HG02678 (cell line): ENCODE measurements at regions not wholly inside any gene's neighbourhood (a gene's known extent, or its start where the extent isn't known, plus 50 kb on each side); places are given as distances from the start of the nearest gene placed in this dataset.

Experiments used
- ATAC-seq: cut with Tn5 transposase; IDR thresholded peaks from one replicate; pipeline ENCODE4 v1.9.1; 2021; ENCODE audit warnings: mild to moderate bottlenecking, moderate library complexity; ENCODE audit not compliant: unreplicated experiment

- no peak for ATAC-seq
These were observed 834.5 kb downstream of the FAM181B start for GRCh38 chr11:81899156-81899555.

GRCh38 chr11:81897639-81898038 lies 836.0 kb downstream of the FAM181B start:
- no peak for ATAC-seq

- ATAC-seq = no peak
These were observed 838.4 kb downstream of the FAM181B start for GRCh38 chr11:81895258-81895657.

- ATAC-seq = no peak
These were observed 840.7 kb downstream of the FAM181B start for GRCh38 chr11:81892770-81893635.

- ATAC-seq = no peak
These were observed 845.3 kb downstream of the FAM181B start for GRCh38 chr11:81888391-81888790.

- ATAC-seq = no peak
These were observed 846.0 kb downstream of the FAM181B start for GRCh38 chr11:81887671-81888070.

- no peak for ATAC-seq
These were observed 847.1 kb downstream of the FAM181B start for GRCh38 chr11:81886406-81887075.

GRCh38 chr11:81874635-81875034 lies 859.0 kb downstream of the FAM181B start:
- ATAC-seq = peak; percentile 63

- ATAC-seq = no peak
These were observed 862.8 kb downstream of the FAM181B start for GRCh38 chr11:81870815-81871214.

GRCh38 chr11:81870066-81870412 lies 863.6 kb downstream of the FAM181B start:
- peak; percentile 48 for ATAC-seq

- peak; percentile 87 for ATAC-seq
These were observed 864.2 kb downstream of the FAM181B start for GRCh38 chr11:81869351-81870065.

- no peak for ATAC-seq
These were observed 866.8 kb downstream of the FAM181B start for GRCh38 chr11:81866896-81867295.

- no peak for ATAC-seq
These were observed 876.3 kb downstream of the FAM181B start for GRCh38 chr11:81857386-81857785.

GRCh38 chr11:81853791-81854190 lies 879.9 kb downstream of the FAM181B start:
- no peak for ATAC-seq

- ATAC-seq = no peak
These were observed 880.8 kb downstream of the FAM181B start for GRCh38 chr11:81852896-81853295.

- no peak for ATAC-seq
These were observed 893.3 kb downstream of the FAM181B start for GRCh38 chr11:81840380-81840779.

GRCh38 chr11:81839976-81840375 lies 893.7 kb downstream of the FAM181B start:
- ATAC-seq = no peak

GRCh38 chr11:81839016-81839415 lies 894.6 kb downstream of the FAM181B start:
- ATAC-seq = no peak

GRCh38 chr11:81829976-81830375 lies 903.7 kb downstream of the FAM181B start:
- ATAC-seq = no peak

- no peak for ATAC-seq
These were observed 908.3 kb downstream of the FAM181B start for GRCh38 chr11:81825346-81825745.

GRCh38 chr11:81819462-81819861 lies 914.2 kb downstream of the FAM181B start:
- no peak for ATAC-seq

- no peak for ATAC-seq
These were observed 928.8 kb downstream of the FAM181B start for GRCh38 chr11:81804858-81805257.
